ENCODE measurements at regions not wholly inside any gene's neighbourhood (a gene's known extent, or its start where the extent isn't known, plus 50 kb on each side); places are given as distances from the start of the nearest gene placed in this dataset.
"Not testable (repeated sequence)": the region's sequence is repeated elsewhere in the genome, so short reads cannot be mapped to it uniquely, and the experiment has no call there.

DNA sequence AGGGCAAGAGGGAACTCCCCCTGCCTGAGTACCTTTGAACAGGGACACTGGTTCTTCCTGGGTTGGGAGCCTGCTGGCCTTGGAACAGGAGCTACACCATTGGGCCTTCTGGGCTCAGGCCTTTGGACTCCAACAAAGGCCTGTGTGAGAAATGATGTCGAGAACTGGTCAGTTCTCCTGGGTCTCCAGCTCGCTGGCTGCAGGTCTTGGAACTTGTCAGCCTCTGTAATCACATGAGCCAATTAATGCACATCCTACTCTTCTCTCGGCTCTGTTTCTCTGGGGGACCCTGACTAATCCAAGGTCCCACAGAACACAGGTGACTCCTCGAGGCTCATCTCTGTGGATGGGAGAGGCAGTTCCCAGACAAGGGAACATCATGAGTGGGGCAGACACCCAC lies 104.7 kb upstream of the PLGLB2 start:
- not testable (repeated sequence) for DNase-seq (ENCODE audit: low spot score)

DNA sequence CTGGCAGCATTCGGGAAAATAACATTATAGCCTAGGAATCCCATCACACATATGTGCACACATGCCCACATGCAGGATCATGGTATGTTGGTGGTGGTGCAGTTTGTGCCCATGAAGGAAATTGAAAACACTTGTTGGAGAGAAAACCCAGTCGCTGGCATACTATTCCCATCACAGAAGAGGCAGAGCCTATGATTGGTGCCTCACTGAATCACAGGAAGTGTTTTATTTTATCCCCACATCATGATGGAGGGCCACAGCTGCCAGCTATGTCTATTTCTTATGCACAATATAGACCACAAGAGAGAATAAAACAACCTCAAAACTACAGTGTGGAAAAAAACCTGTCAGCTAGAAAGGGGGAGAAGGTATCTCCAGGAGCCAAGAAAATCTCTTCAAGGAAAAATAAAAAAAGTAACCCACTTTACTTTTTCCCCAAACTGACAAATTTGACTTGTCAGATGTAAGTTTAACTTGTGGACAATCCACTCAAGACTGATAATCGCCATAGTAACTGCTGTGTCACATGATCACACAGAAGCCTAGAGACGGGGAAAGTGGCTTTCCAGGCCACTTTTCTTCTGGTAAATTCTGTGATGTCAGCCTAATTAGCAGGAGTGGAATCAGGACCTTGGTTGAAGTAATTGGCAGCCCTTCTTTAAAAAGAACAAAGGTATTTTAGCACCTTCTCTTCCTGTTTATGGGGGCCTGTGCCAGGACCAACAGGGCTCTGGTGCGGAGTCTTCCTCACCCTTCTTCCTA lies 100.0 kb upstream of the PLGLB2 start:
- DNase-seq (ENCODE audit: low spot score): not testable (repeated sequence)

DNA sequence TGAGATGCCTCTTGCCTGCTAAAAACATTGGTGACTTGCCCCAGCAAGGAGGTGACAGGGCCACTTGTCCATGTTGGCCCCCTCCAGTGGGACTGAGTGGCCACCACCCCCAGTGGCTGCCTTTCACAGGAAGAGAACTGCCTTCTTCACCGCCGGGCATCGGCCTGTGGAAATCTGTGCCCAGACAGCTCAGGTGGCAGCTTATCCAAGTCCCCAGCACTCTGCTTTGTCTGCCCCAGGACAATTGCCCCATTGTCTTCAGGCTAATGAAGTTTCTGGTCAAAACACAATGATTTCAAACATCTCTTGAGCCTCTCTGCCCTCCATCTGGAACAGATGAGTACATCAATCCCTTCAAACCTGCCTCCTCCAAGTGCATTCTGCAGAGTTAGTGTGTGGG lies 99.1 kb upstream of the PLGLB2 start:
- not testable (repeated sequence) for DNase-seq (ENCODE audit: low spot score)

DNA sequence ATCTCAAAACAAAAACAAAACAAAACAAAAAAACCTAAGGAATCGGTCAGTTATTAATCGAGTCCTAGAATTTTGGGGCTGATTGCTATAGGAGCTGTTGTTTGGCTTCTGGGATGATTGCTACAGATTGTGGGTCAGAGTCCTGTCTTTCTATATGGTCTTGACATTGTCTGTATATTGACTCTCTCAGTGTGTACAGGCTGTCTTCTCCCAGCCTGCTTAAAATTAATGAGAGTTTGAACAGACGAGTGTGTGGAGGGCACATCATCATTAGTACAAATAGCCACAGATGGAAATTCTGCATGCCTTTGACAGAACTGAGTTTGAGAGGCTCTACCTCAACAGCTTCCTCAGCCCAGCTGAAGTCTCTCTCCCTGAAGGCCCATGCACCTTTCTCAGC lies 98.0 kb upstream of the PLGLB2 start:
- DNase-seq (ENCODE audit: low spot score): not testable (repeated sequence)

DNA sequence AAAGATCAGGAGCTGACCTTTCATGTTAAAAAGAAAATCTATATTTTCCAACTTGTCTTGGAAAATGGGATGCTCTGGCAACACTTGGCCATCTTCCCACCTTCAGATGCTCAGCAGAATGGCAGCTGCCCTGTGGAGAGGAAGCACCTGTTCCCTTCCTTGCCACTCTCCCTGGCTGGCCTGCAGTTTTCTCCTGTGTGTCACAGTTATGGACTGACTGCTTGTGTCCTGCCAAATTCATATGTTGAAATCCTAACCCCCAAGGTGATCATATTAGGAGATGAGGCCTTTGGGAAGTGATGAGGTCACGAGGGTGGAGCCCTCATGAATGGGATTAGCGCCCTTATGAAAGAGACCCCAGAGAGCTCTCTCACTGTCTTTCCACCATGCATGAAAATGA lies 97.0 kb upstream of the PLGLB2 start:
- DNase-seq (ENCODE audit: low spot score): not testable (repeated sequence)

DNA sequence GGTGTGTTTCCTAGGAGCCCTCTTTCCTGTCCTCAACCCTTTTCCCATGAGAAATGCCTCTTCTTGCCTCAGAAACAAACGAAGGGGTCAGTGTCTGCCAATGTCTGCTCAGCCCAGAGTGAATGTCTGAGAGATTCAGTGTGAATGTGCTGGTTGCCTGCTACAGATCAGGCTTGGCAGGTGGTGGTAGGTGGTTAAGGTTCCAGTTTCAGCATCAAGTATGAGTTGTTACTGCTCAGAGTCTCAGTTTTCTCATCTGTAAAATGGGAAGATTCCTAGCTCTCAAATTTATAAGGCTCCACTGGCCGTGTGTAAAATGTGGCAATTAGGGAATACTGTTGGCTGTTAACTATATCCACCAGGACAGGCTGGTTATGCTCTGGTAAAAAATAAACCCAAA lies 96.3 kb upstream of the PLGLB2 start:
- not testable (repeated sequence) for DNase-seq (ENCODE audit: low spot score)

DNA sequence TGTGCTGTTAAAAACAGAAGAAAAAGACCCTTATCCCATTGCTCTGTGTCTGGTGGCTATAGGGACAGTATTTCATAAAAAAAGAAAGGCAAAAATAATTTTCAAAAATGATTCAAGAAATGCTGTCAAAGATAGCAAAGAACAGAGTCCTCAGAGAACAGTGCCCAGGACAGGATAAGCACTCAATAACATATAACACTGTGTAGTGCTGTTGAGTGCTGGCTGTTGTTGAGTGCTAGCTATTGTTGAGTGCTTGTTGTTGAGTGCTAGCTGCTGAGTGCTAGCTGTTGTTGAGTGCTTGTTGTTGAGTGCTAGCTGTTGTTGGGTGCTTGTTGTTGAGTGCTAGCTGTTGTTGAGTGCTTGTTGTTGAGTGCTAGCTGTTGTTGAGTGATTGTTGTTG lies 94.5 kb upstream of the PLGLB2 start:
- not testable (repeated sequence) for DNase-seq (ENCODE audit: low spot score)

DNA sequence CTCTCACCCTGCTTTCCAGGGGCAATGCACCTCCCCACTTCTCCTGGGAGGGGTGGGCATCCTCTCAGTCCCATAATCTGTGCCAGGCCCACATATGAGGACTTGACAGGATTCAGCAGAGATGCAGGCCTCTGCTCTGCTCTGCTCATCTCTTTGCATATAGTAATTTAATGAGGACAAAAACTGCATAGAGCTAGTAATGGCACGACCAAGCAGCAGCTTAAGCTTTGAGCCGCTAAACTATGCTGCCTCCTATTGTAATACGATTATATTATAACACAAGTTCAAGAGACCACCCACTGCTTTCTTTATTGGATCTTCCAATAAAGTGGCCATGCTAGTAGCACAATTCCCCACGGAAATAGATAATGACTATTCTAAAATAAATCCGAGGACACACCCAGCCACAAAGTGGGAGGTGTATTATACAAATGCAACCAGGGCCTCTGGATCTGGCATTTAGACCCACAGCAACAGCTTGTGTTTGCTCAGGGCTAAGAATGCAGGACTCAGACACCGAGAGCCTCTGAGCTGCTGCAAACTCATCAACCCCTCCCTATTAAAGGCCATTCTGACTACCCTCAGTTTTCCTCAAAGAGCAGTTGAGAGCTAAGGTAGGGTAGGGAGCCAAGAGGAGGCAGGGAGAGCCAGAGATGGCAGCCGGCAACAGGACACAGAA lies 93.6 kb upstream of the PLGLB2 start:
- not testable (repeated sequence) for DNase-seq (ENCODE audit: low spot score)

DNA sequence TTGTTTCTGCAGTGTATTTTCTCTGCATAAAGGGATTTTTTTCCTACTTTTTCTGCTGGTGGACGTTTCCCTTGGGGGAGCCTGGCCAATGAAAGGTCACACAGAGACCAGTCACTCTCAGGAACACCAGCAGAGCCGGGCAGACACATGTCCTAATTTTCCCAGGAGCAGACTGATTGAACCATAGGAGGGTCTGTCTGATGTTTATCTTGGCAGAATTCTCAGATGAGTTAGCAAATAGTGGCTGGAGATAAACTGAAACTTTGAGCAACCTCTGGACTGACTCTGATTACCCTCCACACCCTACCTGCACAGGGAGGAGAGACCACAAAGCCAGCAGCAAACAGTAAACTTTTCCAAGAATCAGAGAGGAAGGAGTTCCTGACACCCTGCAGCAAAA lies 90.0 kb upstream of the PLGLB2 start:
- not testable (repeated sequence) for DNase-seq (ENCODE audit: low spot score)

DNA sequence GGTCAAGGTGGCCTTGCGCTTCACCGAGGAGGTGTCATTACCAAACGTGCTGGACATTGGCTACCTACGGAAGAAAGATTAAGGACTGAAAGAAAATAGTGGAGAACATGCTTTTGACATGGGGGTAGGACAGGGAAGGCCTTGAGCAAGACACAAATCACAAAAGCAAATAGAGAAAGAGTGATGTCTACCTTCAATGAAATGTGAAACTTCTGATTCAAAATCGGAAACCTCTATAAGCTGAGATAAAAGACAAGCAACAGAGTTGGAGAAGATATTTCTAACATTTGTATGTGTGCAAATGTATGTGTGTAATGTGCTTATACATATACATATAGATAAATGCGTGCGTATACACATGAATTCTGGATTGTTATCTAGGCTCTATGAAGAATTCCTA lies 89.5 kb upstream of the PLGLB2 start:
- DNase-seq (ENCODE audit: low spot score): not testable (repeated sequence)

DNA sequence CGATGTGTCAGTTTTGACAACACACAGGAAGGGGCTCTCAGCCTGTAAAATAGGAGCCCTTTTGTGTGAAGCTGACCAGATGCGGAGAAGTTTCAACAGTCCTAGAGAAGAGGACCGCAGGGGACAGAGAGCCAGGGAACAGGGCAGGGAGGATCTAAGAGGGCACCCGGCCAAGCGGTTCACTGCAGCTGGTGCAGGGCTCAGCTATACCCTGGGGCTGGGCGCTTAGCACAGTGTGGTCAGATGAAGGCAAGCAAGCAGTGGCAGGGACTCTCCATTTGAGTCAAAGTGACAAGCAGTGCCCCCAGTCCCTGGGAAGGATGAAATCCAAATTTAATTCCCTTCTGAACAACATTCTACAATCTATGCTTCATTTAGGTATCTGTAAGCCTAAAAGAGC lies 88.9 kb upstream of the PLGLB2 start:
- DNase-seq (ENCODE audit: low spot score): not testable (repeated sequence)

DNA sequence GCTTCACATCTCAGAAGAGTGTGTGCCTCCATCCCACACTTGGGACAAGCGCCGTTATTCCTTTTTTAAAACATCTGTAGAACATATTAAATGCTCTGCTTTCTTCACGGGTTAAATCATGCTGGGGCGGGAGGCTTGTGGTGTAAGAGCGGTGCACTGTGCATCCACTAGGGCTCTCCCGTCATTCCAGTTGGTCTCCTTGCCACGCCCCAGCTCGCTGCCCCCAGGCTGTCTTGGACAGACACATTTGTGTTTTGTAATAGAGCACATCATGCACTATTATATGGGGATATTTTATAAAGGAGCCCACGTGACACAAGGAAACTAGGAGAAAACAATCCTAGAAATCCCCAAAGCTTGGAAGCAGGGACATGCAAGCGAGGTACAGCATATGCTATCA lies 87.7 kb upstream of the PLGLB2 start:
- not testable (repeated sequence) for DNase-seq (ENCODE audit: low spot score)

DNA sequence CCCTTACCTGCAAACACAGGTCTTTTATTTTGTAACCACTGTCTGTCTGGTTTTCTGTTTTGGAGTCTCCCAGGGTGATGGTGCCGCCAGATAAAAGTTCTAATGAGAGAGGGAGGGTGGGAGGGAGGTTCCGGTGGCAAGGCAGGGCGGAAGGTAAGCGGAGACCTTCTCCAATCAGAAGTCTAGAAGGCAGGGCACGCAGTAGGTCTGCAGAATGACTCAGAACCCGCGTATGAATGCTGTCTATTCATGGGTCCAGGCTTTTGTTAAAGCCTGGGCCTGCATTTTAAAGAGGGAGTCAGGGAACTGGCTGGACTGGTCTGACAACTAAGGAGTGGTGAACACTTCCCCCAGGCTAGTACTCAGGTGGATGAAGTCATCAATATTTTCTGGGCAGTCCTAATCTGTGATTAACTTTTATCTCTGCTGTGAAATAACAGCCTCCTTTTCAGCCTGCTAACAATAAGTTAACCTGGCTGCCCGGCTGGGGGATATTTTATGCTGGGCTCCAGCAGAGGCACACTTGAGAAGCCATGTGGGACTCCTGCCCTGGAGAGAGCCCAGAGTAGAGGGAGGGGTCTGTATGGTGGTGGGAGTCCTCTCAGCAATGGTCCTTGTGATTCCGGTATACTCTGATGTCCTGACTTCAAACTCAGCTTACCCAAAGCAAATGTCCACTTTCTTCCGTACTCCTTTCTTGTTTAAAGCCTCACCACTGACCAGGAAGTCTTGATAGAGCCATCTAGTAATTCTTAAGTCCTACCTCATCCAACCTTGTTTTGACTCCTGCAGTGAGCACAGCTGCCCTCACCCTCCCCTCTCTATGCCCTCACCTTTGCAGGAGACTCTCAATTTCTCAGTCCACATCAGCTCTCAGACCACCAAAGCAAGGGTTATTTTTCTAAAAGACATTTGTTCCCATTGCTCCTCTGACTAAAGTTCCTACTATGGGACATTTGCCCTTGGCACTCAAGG lies 85.3 kb upstream of the PLGLB2 start:
- DNase-seq (ENCODE audit: low spot score): not testable (repeated sequence)

DNA sequence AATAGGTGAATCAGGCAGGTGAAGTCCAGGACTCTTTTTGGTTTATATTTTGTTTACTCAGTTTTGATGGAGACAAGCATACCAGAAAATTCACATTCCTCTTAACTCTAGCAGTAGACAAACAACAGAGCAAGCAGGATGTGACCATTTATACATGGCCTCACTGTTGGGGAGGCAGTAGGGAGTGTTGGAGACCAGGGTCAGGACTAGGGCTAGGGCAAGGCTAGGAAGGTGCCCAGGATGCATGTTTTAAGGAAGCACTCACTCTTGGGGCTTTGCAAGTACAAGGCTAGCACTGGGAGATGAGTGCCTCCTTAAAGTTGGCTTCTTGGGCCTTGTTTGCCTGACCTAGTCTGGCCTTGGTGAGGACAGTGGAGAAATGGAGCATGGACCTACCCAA lies 84.5 kb upstream of the PLGLB2 start:
- not testable (repeated sequence) for DNase-seq (ENCODE audit: low spot score)

DNA sequence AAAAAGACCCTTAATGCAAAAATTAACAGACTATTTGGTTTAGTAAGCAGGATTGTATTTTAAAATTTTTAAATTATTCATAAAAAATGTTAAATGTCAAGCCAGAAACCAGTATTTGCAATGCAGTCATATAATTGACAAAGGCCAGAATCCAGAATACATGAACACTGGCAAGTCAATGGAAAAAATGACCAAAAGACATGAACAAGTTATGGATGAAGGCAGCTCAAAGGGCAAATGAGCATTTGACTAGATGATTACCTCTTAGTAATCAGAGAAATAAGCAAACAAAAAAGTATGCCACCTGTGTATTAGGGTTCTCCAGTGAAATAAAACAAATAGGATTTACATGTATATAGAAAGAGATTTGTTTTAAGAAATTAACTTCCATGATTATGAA lies 80.9 kb upstream of the PLGLB2 start:
- not testable (repeated sequence) for DNase-seq (ENCODE audit: low spot score)

DNA sequence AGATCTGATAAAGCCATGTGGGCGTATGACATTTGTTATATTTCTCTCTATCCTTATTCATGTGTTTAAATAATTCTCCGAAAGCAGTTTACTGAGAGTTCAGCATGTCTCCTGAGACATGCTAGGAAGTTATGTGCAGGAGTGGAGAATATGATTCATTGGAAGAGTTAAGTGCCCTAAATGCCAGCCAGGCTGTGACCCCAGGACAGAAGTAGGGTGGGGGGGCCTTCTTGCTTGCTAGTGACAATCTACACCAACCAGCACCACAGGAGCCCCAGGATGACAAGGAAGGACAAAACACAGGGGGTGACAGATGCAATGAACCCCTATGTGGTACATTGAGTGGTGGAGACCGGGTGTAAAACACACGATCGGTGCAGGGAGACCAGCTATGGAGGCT lies 79.5 kb upstream of the PLGLB2 start:
- not testable (repeated sequence) for DNase-seq (ENCODE audit: low spot score)

DNA sequence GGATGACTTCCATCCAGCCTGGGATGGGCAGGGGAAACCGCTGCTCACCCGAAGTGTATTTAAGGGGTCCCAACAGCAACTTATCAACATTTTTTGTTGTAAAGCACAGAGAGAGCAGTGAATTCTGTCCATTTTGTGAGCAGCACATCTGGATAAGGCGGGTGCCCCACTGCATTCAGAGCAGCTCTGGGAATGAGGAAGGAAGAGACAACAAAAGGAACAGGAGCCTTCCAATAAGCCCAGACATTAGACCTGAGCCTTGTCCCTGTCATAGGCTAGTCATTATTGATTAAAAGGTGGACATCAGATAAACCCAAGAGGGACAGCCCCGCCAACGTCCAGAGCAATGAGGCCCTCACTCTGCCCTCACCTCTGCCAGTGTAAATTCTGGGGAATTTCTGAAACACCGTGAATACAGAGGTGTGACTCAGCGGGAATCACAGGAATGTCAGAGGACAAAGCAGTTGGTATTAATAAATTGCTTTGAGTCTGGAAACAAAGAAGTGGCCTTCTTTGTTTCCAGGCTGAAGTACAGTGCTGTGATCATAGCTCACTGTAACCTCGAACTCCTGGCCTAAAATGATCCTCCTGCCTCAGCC lies 78.2 kb upstream of the PLGLB2 start:
- DNase-seq (ENCODE audit: low spot score): not testable (repeated sequence)

DNA sequence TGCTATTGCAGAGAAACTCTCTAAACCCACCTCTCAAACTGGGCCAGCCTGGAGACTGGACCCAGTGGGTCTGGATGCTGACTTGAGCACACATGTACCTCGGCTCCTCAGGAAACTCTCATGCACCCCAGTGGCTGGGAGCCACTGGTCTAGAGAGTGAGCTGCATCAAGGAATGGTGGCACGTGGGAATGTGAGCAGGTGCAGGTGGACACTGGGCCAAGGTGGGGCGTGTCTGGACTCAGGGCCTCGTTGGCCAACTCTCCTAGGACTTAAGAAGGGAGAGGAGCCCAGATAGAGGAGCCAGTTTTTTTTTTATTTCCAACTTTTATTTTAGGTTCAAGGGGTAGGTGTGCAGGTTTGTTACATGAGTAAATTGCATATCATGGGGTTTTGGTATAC lies 75.5 kb upstream of the PLGLB2 start:
- DNase-seq (ENCODE audit: low spot score): not testable (repeated sequence)

DNA sequence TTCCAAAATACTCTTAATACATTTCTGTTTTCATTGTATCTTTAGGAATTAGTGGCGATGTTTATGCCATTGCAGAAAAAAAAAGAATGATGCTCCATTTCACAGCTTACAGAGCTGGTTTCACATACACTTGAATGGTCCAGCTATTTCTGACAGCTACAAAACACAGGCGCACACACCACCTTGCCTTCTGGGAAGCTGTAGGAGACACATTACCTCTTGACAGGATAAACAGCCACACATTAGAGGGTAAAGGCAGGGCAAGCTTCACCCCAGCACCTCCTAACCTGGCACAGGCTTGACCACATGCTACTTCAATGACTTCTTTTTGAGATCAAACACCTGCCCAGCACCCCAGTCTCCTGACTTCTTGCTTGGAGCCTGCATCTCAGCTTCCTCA lies 73.2 kb upstream of the PLGLB2 start:
- not testable (repeated sequence) for DNase-seq (ENCODE audit: low spot score)

DNA sequence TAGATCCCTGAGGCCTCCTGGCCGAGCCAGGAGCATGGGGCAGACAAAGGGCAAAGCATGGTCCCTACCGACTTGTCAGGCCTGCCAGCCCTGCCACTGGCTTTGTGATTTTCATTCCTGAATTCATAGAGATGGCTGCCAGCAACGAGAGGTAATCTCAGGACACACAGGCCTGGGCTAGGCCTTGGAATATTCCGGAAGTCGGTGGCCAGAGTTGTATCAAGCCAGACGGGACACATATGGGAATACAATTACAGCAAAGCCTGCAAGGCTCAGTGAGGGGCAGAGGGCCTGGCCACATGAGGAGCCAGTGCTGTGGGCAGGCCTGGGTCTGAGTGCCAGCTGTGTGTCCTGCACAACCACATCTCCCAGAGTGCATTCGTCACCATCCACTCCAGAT lies 72.4 kb upstream of the PLGLB2 start:
- DNase-seq (ENCODE audit: low spot score): not testable (repeated sequence)

DNA sequence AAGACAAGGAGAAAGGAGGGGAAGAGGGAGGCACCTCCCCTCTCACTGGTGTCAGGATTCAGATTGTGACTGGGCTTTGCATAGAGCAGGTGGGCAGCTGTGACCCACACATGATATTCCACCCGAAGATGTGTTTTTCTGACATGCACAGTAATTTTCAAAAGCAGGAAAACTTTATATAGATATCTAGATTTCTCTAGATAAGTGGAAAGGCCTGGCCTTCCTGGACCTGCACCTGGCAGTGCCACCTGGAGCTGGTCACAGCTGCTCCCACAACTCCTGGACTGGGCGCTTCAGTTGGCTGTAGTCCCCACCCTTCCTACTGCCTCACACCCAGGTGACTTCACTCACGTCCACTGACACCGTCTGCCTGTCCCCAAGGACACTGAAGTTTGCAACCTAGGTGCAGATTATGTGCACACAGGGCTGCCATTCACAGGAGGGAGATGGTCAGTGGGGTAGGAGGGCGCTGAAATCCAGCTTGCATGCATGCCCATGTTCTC lies 70.4 kb upstream of the PLGLB2 start:
- not testable (repeated sequence) for DNase-seq (ENCODE audit: low spot score)

DNA sequence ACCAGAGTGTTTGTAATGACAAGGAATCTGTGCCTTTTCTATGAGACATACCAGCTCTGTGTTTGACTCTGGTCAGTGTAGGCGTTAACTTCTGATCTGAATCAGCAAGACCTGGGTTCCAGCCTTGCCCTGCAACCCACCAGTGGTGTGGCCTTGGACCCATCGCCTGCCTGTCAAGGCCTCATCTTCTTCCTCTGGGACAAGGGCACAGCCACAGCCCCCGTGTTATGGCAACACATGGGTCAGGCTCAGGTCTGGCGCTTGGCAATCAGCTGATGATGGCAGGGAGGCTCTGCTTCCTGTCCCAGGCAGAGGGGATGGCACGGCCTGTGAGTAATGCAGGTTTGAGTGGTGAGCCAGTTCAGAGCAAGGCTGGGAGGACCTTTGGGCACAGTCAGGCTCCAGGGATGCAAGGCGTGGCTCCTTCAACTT lies 69.1 kb upstream of the PLGLB2 start:
- not testable (repeated sequence) for DNase-seq (ENCODE audit: low spot score)
